GM18505 (cell line): ENCODE measurements at regions not wholly inside any gene's neighbourhood (a gene's known extent, or its start where the extent isn't known, plus 50 kb on each side); places are given as distances from the start of the nearest gene placed in this dataset.

ENCODE experiments used
- ATAC-seq: cut with Tn5 transposase; IDR thresholded peaks from one replicate; pipeline ENCODE4 v1.9.1; 2021; ENCODE audit not compliant: unreplicated experiment
- POLR2A ChIP-seq: IDR thresholded peaks from 4 replicates; pipeline ENCODE4 v1.6.1; 2011; ENCODE audit warnings: borderline replicate concordance; ENCODE audit not compliant: insufficient read depth, insufficient read length; ENCODE audit errors: extremely low read depth

GRCh38 chr17:33981711-33982601 lies 273.1 kb upstream of the CCL2 start:
- no peak for TF ChIP-seq POLR2A

GRCh38 chr17:33982909-33983308 lies 272.2 kb upstream of the CCL2 start:
- ATAC-seq = no peak
- TF ChIP-seq POLR2A = no peak

More at GRCh38 chr17:33981711-33982601, 273.1 kb upstream of the CCL2 start:
- ATAC-seq = no peak

- TF ChIP-seq POLR2A = no peak
- no peak for ATAC-seq
These were observed 271.1 kb upstream of the CCL2 start for GRCh38 chr17:33983824-33984574.

GRCh38 chr17:33986088-33986487 lies 269.0 kb upstream of the CCL2 start:
- TF ChIP-seq POLR2A = no peak
- ATAC-seq = no peak

- ATAC-seq = no peak
- TF ChIP-seq POLR2A = no peak
These were observed 268.5 kb upstream of the CCL2 start for GRCh38 chr17:33986566-33986965.

- TF ChIP-seq POLR2A = no peak
- ATAC-seq = no peak
These were observed 267.9 kb upstream of the CCL2 start for GRCh38 chr17:33987162-33987561.

GRCh38 chr17:33989361-33990148 lies 265.5 kb upstream of the CCL2 start:
- no peak for TF ChIP-seq POLR2A
- no peak for ATAC-seq

- no peak for ATAC-seq
- TF ChIP-seq POLR2A = no peak
These were observed 264.0 kb upstream of the CCL2 start for GRCh38 chr17:33990943-33991706.

GRCh38 chr17:33992113-33992512 lies 263.0 kb upstream of the CCL2 start:
- no peak for ATAC-seq
- TF ChIP-seq POLR2A = no peak

- TF ChIP-seq POLR2A = no peak
- no peak for ATAC-seq
These were observed 254.4 kb upstream of the CCL2 start for GRCh38 chr17:34000639-34001038.

- ATAC-seq = no peak
- TF ChIP-seq POLR2A = no peak
These were observed 253.8 kb upstream of the CCL2 start for GRCh38 chr17:34001246-34001645.

GRCh38 chr17:34006126-34006525 lies 249.0 kb upstream of the CCL2 start:
- no peak for TF ChIP-seq POLR2A
- ATAC-seq = no peak
